H1 (cell line): ENCODE measurements at regions not wholly inside any gene's neighbourhood (a gene's known extent, or its start where the extent isn't known, plus 50 kb on each side); places are given as distances from the start of the nearest gene placed in this dataset.

Experiments
- PHF8 ChIP-seq: fragments of 200-600 bp; sonication (generic); conservative IDR thresholded peaks from 2 replicates; pipeline ENCODE4 v1.7.1; 2012; ENCODE audit warnings: low read depth, mild to moderate bottlenecking, inconsistent platforms, low read length, moderate library complexity
- TAF7 ChIP-seq: optimal IDR thresholded peaks from 2 replicates; pipeline ENCODE3; 2011; ENCODE audit warnings: low read depth, mild to moderate bottlenecking, inconsistent platforms, low read length, moderate library complexity, borderline replicate concordance

DNA sequence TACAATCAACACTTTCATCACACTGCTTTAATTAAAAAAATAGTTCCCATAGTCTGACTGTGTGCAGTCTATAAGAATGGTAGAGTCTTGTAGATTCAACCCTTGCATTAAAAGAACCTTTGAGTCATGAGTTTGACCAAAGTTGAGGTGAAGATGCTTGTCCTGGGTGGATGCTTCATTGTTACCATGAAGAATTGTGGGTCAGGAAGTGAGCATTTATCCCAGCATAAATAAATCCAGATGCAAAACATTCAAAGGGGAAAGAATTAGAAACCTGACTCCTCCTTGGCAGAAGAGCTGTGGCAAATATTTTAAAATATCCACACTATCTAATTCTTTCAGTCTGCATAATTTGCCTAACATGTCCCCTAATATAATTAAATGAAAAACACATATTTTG, 72.9 kb upstream of the SPAG17 start (continued):
- TF ChIP-seq PHF8 (no peak), TAF7 (no peak)
